Thymus (tissue), 11 donors: ENCODE measurements at regions not wholly inside any gene's neighbourhood (a gene's known extent, or its start where the extent isn't known, plus 50 kb on each side); places are given as distances from the start of the nearest gene placed in this dataset.
"Not testable (repeated sequence)": the region's sequence is repeated elsewhere in the genome, so short reads cannot be mapped to it uniquely, and the experiment has no call there.

Experiments used
- DNase-seq, 9 donors: peaks; one replicate each; pipeline ENCODE4 v3.0.0-alpha.2; 2013; ENCODE audit warnings: low spot score in 9 of 9, low read depth in 6 of 9, missing footprints in 1 of 9
- H3K27ac ChIP-seq, 2 donors: one replicate each; pipeline ENCODE4 v1.5.1; 2013; ENCODE audit warnings: control low read depth in 1 of 2, low read depth in 1 of 2, low read length in 1 of 2, mild to moderate bottlenecking in 1 of 2, moderate library complexity in 1 of 2
- H3K27me3 ChIP-seq, 2 donors: one replicate each; pipeline ENCODE4 v1.5.1; 2013; ENCODE audit warnings: low read length in 1 of 2; ENCODE audit not compliant: control insufficient read depth in 2 of 2, insufficient read depth in 1 of 2
- H3K36me3 ChIP-seq, 2 donors: one replicate each; pipeline ENCODE4 v1.5.1; 2013; ENCODE audit warnings: low read length in 1 of 2, mild to moderate bottlenecking in 1 of 2, moderate library complexity in 1 of 2; ENCODE audit not compliant: control insufficient read depth in 2 of 2, insufficient read depth in 2 of 2
- H3K4me1 ChIP-seq, 2 donors: one replicate each; pipeline ENCODE4 v1.5.1; 2013; ENCODE audit warnings: low read length in 2 of 2; ENCODE audit not compliant: control insufficient read depth in 2 of 2, insufficient read depth in 2 of 2
- H3K4me3 ChIP-seq, 2 donors: one replicate each; pipeline ENCODE4 v1.5.1; 2013; ENCODE audit warnings: low read length in 2 of 2, control low read depth in 1 of 2, mild to moderate bottlenecking in 1 of 2
- H3K9me3 ChIP-seq, 2 donors: one replicate each; pipeline ENCODE4 v1.5.1; 2013; ENCODE audit warnings: low read length in 1 of 2, mild to moderate bottlenecking in 1 of 2; ENCODE audit not compliant: control insufficient read depth in 2 of 2, insufficient read depth in 1 of 2
- WGBS: extraction: QIAGEN DNeasy Blood & Tissue Kit; methylation state at CpG from one replicate; pipeline ENCODE4 v1.1.7; 2013; 5-methylcytosine and 5-hydroxymethylcytosine counted together
- donor health status: healthy.

- H3K27ac ChIP-seq, H3K4me1 ChIP-seq, H3K36me3 ChIP-seq, H3K9me3 ChIP-seq, H3K4me3 ChIP-seq, DNase-seq, H3K27me3 ChIP-seq: not testable (repeated sequence)
- 96% methylated on average over 7 of the region's 7 CpGs for WGBS
Measured at GRCh38 chr5:134471858-134472449, 53.5 kb upstream of the JADE2 start.

- no peak overlapping the region for H3K27ac ChIP-seq
- H3K4me1 ChIP-seq, result peaks cover 11 to 23% of the 10 kb centered on the region in 2 donors
- no peaks in the 10 kb centered on the region for H3K9me3 ChIP-seq
- H3K36me3 ChIP-seq, result no peaks in the 10 kb centered on the region
- no peak for DNase-seq
- peaks cover 0 to 8% of the 10 kb centered on the region in 2 donors for H3K27me3 ChIP-seq
- H3K4me3 ChIP-seq, result no peak overlapping the region
- 92% methylated on average over 3 of the region's 3 CpGs for WGBS
Measured at GRCh38 chr5:134468921-134469400, 56.5 kb upstream of the JADE2 start.

GRCh38 chr5:134467231-134467630 is 55.5 kb upstream of the CDKN2AIPNL start:
- DNase-seq, result no peak
- peaks cover 0 to 8% of the 10 kb centered on the region in 2 donors for H3K27me3 ChIP-seq
- H3K27ac ChIP-seq, result peak overlapping the region in 1 of 2 donors; percentile 75
- H3K4me1 ChIP-seq, result peaks cover 11 to 23% of the 10 kb centered on the region in 2 donors
- 97% methylated on average over 6 of the region's 6 CpGs for WGBS
- H3K9me3 ChIP-seq, result no peaks in the 10 kb centered on the region
- no peaks in the 10 kb centered on the region for H3K36me3 ChIP-seq
- H3K4me3 ChIP-seq, result no peak overlapping the region

- WGBS, result 12% methylated on average over 26 of the region's 26 CpGs
- peak in 7 of 9 donors; percentile 6 to 69 (median 36) for DNase-seq
Measured at GRCh38 chr5:134466241-134467069, 54.8 kb upstream of the CDKN2AIPNL start.

GRCh38 chr5:134465816-134466240 is 54.1 kb upstream of the CDKN2AIPNL start:
- Histone ChIP-seq H3K9me3 (no peaks in the 10 kb centered on the region), H3K27me3 (peaks cover 0 to 8% of the 10 kb centered on the region in 2 donors), H3K36me3 (no peaks in the 10 kb centered on the region), H3K4me3 (peak overlapping the region; percentile 49 to 50), H3K4me1 (peaks cover 11 to 23% of the 10 kb centered on the region in 2 donors), H3K27ac (peak overlapping the region; percentile 55 to 75)
- 3% methylated on average over 31 of the region's 31 CpGs for WGBS
- peak in 6 of 9 donors; percentile 23 to 61 (median 38) for DNase-seq

More at GRCh38 chr5:134466241-134467069, 54.8 kb upstream of the CDKN2AIPNL start:
- Histone ChIP-seq H3K36me3 (no peaks in the 10 kb centered on the region), H3K4me1 (peaks cover 11 to 23% of the 10 kb centered on the region in 2 donors), H3K27me3 (peaks cover 0 to 8% of the 10 kb centered on the region in 2 donors), H3K9me3 (no peaks in the 10 kb centered on the region), H3K4me3 (peak overlapping the region; percentile 49 to 50), H3K27ac (peak overlapping the region; percentile 55 to 75)

- Histone ChIP-seq H3K27ac (no peak overlapping the region), H3K4me3 (peak overlapping the region; percentile 49 to 50), H3K36me3 (no peaks in the 10 kb centered on the region), H3K27me3 (peaks cover 0 to 8% of the 10 kb centered on the region in 2 donors), H3K4me1 (peaks cover 11 to 23% of the 10 kb centered on the region in 2 donors), H3K9me3 (no peaks in the 10 kb centered on the region)
- 90% methylated on average over 10 of the region's 10 CpGs for WGBS
- DNase-seq, result peak in 1 of 9 donors; percentile 6
Measured at GRCh38 chr5:134464988-134465815, 53.5 kb upstream of the CDKN2AIPNL start.

- 81% methylated on average over 10 of the region's 10 CpGs for WGBS
- H3K36me3 ChIP-seq, result no peaks in the 10 kb centered on the region
- no peak overlapping the region for H3K4me3 ChIP-seq
- no peak overlapping the region for H3K27ac ChIP-seq
- H3K9me3 ChIP-seq, result no peaks in the 10 kb centered on the region
- no peak for DNase-seq
- peaks cover 11 to 23% of the 10 kb centered on the region in 2 donors for H3K4me1 ChIP-seq
- peaks cover 0 to 8% of the 10 kb centered on the region in 2 donors for H3K27me3 ChIP-seq
Measured at GRCh38 chr5:134463991-134464760, 52.5 kb upstream of the CDKN2AIPNL start.

GRCh38 chr5:134463176-134463720 is 51.6 kb upstream of the CDKN2AIPNL start:
- H3K9me3 ChIP-seq, result no peaks in the 10 kb centered on the region
- no peaks in the 10 kb centered on the region for H3K36me3 ChIP-seq
- no peak overlapping the region for H3K27ac ChIP-seq
- DNase-seq, result no peak
- H3K27me3 ChIP-seq, result peaks cover 0 to 8% of the 10 kb centered on the region in 2 donors
- WGBS, result 97% methylated on average over 7 of the region's 7 CpGs
- peaks cover 11 to 23% of the 10 kb centered on the region in 2 donors for H3K4me1 ChIP-seq
- H3K4me3 ChIP-seq, result no peak overlapping the region
